ENCODE measurements at regions not wholly inside any gene's neighbourhood (a gene's known extent, or its start where the extent isn't known, plus 50 kb on each side); places are given as distances from the start of the nearest gene placed in this dataset.

DNA sequence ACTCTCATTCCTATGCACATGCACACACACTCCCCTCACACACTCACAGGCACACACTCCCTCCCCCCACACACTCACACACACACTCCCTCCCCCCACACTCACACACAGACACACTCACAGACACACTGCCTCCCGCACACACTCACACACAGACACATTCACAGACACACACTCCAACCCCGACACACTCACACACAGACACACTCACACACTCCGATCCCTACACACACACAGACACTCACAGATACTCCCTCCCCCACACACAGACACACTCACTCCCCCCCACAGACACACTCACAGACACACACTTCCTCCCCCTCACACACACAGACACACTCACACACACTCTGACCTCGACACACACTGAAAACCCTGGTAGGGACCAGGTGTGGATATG, 176.2 kb downstream of the TFAP2C start:
- TF ChIP-seq POLR2A (IDR thresholded peaks at IDR 0.05; ENCODE audit: low read depth): no peak
- TF ChIP-seq EP300 (IDR thresholded peaks at IDR 0.05): no peak

Measured in esophagus muscularis mucosa (tissue), 2 donors.